DMS 273 (cell line): ENCODE measurements at regions not wholly inside any gene's neighbourhood (a gene's known extent, or its start where the extent isn't known, plus 50 kb on each side); places are given as distances from the start of the nearest gene placed in this dataset.
A peak's percentile ranks its signal among the peaks of the same experiment; 100 is the strongest.
"Not testable (repeated sequence)": the region's sequence is repeated elsewhere in the genome, so short reads cannot be mapped to it uniquely, and the experiment has no call there.

Source experiments
- DNase-seq: peaks from one replicate; lab custom pipeline; 2025; ENCODE audit not compliant: unreplicated experiment; lab: John Stamatoyannopoulos, UW

GRCh38 chr2:176790468-176790867 is 422.1 kb upstream of the HNRNPA3 start:
- no peak for DNase-seq

GRCh38 chr2:176793792-176794191 is 418.8 kb upstream of the HNRNPA3 start:
- no peak for DNase-seq

- no peak for DNase-seq
These were observed 418.2 kb upstream of the HNRNPA3 start for GRCh38 chr2:176794392-176794791.

GRCh38 chr2:176795823-176796222 is 416.8 kb upstream of the HNRNPA3 start:
- DNase-seq: no peak

GRCh38 chr2:176796677-176797076 is 415.9 kb upstream of the HNRNPA3 start:
- DNase-seq: not testable (repeated sequence)

GRCh38 chr2:176804392-176804791 is 408.2 kb upstream of the HNRNPA3 start:
- DNase-seq: no peak

GRCh38 chr2:176805345-176805744 is 407.2 kb upstream of the HNRNPA3 start:
- no peak for DNase-seq

- DNase-seq: no peak
These were observed 400.3 kb upstream of the HNRNPA3 start for GRCh38 chr2:176812246-176812775.

GRCh38 chr2:176813156-176813555 is 399.4 kb upstream of the HNRNPA3 start:
- no peak for DNase-seq

GRCh38 chr2:176813621-176814049 is 399.0 kb upstream of the HNRNPA3 start:
- no peak for DNase-seq

GRCh38 chr2:176814274-176814673 is 398.3 kb upstream of the HNRNPA3 start:
- DNase-seq: no peak

- DNase-seq: peak; percentile 50
These were observed 397.7 kb upstream of the HNRNPA3 start for GRCh38 chr2:176814740-176815367.

- peak; percentile 35 for DNase-seq
These were observed 395.5 kb upstream of the HNRNPA3 start for GRCh38 chr2:176817061-176817565.

GRCh38 chr2:176818076-176818475 is 394.5 kb upstream of the HNRNPA3 start:
- no peak for DNase-seq

GRCh38 chr2:176818617-176819016 is 394.0 kb upstream of the HNRNPA3 start:
- DNase-seq: no peak

- no peak for DNase-seq
These were observed 393.3 kb upstream of the HNRNPA3 start for GRCh38 chr2:176819306-176819705.

- no peak for DNase-seq
These were observed 392.1 kb upstream of the HNRNPA3 start for GRCh38 chr2:176820371-176820932.

- DNase-seq: peak; percentile 20
These were observed 391.2 kb upstream of the HNRNPA3 start for GRCh38 chr2:176821350-176821749.

GRCh38 chr2:176822060-176822459 is 390.5 kb upstream of the HNRNPA3 start:
- DNase-seq: no peak

GRCh38 chr2:176826356-176826755 is 386.2 kb upstream of the HNRNPA3 start:
- DNase-seq: no peak

- DNase-seq: no peak
These were observed 385.5 kb upstream of the HNRNPA3 start for GRCh38 chr2:176826984-176827668.

GRCh38 chr2:176830362-176830761 is 382.2 kb upstream of the HNRNPA3 start:
- DNase-seq: peak; percentile 55
